DMS 273 (cell line): ENCODE measurements at regions not wholly inside any gene's neighbourhood (a gene's known extent, or its start where the extent isn't known, plus 50 kb on each side); places are given as distances from the start of the nearest gene placed in this dataset.

ENCODE experiments used
- DNase-seq: peaks from one replicate; lab custom pipeline; 2025; ENCODE audit not compliant: unreplicated experiment; lab: John Stamatoyannopoulos, UW

GRCh38 chr3:66744521-66744920 lies 243.7 kb upstream of the LRIG1 start:
- DNase-seq: no peak

- no peak for DNase-seq
These were observed 244.2 kb upstream of the LRIG1 start for GRCh38 chr3:66744986-66745385.

- peak; percentile 7 for DNase-seq
These were observed 246.4 kb upstream of the LRIG1 start for GRCh38 chr3:66747261-66747660.

- DNase-seq: no peak
These were observed 246.9 kb upstream of the LRIG1 start for GRCh38 chr3:66747696-66748095.

- DNase-seq: peak; percentile 2
These were observed 247.5 kb upstream of the LRIG1 start for GRCh38 chr3:66748175-66748876.

- DNase-seq: no peak
These were observed 246.3 kb upstream of the KBTBD8 start for GRCh38 chr3:66751842-66752241.

GRCh38 chr3:66753670-66754069 lies 244.4 kb upstream of the KBTBD8 start:
- no peak for DNase-seq

- no peak for DNase-seq
These were observed 243.5 kb upstream of the KBTBD8 start for GRCh38 chr3:66754613-66755012.

GRCh38 chr3:66755924-66756323 lies 242.2 kb upstream of the KBTBD8 start:
- DNase-seq: no peak

- no peak for DNase-seq
These were observed 241.6 kb upstream of the KBTBD8 start for GRCh38 chr3:66756468-66757036.

- no peak for DNase-seq
These were observed 236.9 kb upstream of the KBTBD8 start for GRCh38 chr3:66761093-66761780.

- DNase-seq: no peak
These were observed 235.0 kb upstream of the KBTBD8 start for GRCh38 chr3:66762916-66763693.

- DNase-seq: no peak
These were observed 220.0 kb upstream of the KBTBD8 start for GRCh38 chr3:66778107-66778506.

GRCh38 chr3:66778777-66779176 lies 219.3 kb upstream of the KBTBD8 start:
- DNase-seq: no peak

GRCh38 chr3:66785191-66785909 lies 212.8 kb upstream of the KBTBD8 start:
- DNase-seq: no peak

- DNase-seq: peak; percentile 69
These were observed 208.4 kb upstream of the KBTBD8 start for GRCh38 chr3:66789580-66790237.

GRCh38 chr3:66792086-66792485 lies 206.0 kb upstream of the KBTBD8 start:
- peak; percentile 50 for DNase-seq

- no peak for DNase-seq
These were observed 202.7 kb upstream of the KBTBD8 start for GRCh38 chr3:66795365-66795764.

GRCh38 chr3:66796343-66796742 lies 201.8 kb upstream of the KBTBD8 start:
- no peak for DNase-seq

- DNase-seq: no peak
These were observed 200.1 kb upstream of the KBTBD8 start for GRCh38 chr3:66797889-66798560.
